SH-SY5Y (cell line): ENCODE measurements at regions not wholly inside any gene's neighbourhood (a gene's known extent, or its start where the extent isn't known, plus 50 kb on each side); places are given as distances from the start of the nearest gene placed in this dataset.

Experiments used
- GATA2 ChIP-seq: IDR thresholded peaks from 2 replicates; pipeline ENCODE4 v1.6.1; 2011; ENCODE audit warnings: mild to moderate bottlenecking, low read depth, low read length
- GATA3 ChIP-seq: IDR thresholded peaks from 2 replicates; pipeline ENCODE4 v1.6.1; 2011; ENCODE audit warnings: low read depth, mild to moderate bottlenecking, low read length, moderate library complexity

DNA sequence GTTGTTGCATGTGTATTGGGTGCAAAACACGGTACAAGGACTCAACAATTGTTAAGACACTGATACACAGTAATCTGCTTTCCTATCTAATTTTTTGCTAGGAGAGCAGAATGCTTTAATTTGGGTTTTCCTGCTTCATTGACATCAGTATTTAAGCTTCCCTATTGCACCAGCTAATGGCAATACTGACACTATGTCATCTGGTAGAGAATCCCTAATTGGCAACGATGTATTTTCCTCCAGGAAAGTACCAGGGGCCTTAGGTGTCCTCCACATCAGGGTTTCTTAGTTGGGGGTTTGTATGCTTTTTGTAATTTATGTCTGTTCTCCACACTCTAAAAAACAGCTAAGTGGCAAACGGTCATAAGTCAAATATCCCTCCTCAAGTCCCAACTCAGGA, 76.5 kb upstream of the FRY start:
- TF ChIP-seq GATA3 (no peak), GATA2 (no peak)

DNA sequence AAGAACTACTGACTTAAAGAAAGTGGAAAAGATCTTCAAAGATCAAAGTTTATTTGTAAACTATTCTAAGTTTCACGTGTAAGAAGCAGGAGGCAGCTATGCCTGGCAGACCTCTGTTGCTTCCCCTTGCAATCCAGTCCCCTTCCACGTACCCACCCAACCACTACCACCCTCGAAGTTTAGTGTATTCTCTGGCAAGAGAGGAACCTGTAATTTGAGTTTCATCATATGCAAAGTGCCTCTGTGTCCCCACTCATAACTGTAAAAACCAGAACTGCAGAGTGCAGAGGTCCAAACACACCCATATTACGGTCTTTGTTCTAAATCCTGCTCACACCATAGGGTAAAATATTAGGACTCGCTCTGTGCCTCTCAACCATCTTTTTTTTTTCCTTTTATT, 75.8 kb upstream of the FRY start:
- no peak for TF ChIP-seq GATA2
- TF ChIP-seq GATA3 = no peak

DNA sequence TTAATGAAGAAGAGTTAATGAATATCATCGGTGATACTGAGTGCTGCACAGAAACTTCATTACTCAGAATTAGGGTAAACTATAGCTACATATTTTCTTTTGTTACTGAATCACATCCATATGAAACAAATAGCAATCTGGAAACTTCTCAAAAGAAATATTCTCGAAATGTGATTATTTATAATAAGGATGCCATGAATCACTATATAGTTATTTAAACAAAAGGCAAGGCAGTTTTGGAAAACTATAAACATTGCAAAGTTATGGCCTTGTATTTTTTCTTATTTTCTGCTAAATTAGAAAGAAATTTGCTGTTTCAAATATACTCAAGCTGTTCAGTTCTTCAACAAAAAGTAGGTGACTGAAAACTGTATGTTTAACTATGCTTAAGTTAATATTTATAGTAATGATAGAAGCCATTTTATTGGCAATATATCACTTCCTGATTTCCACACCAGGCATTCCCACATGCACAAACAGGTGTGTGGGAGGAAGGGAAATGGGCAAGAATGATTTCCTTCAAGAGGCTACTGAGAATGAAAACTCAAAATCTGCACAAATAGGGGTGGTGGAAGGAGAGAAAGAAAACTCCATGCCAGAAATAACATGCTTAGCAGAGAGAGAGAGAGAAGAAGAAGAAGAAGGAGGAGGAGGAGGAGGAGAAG, 74.5 kb upstream of the FRY start:
- no peak for TF ChIP-seq GATA3
- TF ChIP-seq GATA2 = no peak

DNA sequence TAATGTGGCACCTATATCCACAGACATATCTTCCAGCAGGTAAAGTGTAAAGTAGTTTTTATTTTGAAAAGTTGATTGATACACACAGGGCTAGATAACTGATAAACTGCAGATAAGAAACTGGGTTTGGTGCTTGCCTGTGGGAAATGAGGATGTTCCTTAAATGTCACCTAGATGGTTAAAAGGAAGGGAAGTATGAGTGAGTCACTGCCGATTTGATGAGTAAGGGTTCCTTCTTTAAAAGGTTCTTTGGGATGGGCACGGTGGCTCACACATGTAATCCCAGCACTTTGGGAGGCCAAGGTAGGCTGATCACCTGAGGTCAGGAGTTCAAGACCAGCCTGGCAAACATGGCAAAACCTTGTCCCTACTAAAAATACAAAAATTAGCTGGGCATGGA, 73.8 kb upstream of the FRY start:
- no peak for TF ChIP-seq GATA3
- TF ChIP-seq GATA2 = no peak

DNA sequence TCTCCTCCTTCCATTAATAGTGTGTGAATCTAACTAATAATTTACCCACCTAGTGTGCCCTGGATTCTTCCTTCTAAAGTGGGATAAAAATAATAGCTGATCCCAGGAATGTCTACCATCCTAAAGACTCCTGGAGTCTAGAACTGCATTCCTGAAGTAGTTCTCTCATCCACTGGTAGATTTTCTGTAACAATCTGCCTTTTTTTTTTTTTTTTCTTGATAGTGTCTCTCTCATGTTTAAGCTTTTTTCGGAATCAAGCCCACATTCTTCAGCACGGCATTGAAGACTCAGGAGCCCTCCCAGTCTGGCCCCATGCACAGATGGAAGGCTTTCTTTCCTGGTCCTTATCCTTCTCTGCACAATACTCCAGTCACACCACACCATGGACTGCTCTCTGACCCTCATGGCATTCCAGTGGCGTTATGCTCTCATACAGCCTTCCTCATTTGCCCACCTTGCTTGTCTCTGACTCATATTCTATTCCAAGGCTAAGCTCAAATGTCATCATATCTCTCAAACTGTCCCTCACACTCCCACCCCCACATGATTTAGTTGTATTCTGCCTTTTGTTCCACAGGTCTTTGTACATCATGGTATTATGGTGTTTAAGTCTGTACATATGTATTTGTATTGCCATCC, 68.7 kb upstream of the FRY start:
- TF ChIP-seq GATA3 (no peak), GATA2 (no peak)

DNA sequence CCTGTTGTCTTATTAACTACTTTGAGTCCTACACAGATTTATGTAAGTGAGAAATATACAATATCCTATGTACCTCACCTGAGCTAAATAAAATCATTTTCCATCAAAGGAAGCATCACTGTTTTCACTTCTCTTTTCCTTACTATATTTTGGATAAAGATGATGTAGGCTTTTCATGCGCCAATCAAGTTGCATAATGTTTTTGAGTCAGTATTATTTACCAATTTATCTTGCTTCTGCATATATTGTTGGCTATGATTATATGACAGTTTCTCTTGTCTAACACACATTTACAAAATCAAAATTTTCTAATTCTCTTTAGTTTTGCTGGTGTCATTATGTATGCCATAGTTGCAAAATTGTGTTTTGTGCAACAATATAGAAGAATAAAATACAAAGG, 67.9 kb upstream of the FRY start:
- TF ChIP-seq GATA2 = no peak
- TF ChIP-seq GATA3 = no peak

DNA sequence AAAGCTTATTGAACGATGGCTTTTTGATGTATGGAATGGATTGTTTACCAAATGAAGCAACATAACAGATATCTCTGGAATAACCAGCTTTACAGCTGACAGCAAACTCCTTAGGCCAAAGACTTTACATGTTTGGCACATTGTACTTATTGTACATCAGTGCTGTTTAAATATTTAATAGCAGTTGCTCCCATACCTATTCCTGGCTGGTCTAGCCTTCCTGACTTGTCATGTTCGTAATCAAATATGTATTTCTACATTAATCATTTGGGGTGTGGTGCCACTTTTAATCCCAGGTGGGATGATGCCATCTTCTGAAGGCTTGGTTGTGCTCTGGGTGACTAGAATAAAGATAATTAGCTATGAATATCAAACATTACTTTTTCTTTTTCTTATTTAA, 67.4 kb upstream of the FRY start:
- TF ChIP-seq GATA3 = no peak
- TF ChIP-seq GATA2 = no peak

DNA sequence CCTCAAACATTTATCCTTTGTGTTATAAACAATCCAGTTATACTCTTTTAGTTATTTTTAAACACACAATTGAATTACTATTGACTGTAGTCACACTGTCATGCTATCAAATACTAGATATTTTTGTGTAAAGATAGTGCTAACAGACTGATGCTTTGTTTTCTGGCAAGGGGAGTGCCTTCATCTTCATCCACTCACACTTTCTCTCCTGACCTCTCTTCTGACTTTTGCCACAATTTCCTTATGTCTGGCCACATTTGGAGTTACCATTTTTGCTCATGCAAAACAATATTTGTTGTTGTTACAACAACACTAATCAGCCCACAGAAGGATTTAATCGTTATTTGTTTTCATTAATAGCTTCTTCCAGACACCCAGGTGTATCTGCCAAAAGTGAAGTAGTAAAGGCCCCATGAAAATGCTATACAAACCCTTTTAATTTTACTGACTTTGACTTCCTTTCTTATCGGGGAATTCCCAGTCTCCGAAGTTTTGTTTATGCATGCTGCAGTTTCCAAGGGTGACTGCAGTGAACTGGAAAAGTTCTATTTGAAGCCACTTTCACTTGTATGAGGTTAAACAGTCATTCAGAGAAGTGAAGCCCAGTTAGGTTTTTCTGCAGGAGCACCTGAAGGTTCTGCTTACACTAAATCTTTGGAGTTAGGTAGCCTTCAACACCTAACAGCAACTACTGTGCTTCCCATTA, 66.1 kb upstream of the FRY start:
- TF ChIP-seq GATA3 = no peak
- no peak for TF ChIP-seq GATA2

DNA sequence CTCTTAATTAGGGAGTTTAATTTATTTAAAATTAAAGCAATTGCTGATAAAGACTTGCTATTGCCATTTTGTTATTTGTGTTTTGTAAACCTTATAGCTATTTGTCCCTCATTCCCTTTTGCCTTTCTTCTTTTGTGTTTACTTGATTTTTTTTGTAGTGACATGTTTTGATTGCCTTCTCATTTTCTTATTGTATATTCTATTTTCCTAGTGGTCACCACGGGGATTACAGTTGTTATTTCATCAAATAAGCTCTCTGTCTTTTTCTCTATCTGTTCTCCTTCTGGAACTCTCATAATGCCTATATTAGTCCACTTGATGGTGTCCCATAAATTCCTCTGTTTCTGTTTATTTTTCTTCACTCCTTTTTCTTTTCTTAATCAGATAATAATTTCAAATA, 64.4 kb upstream of the FRY start:
- no peak for TF ChIP-seq GATA2
- TF ChIP-seq GATA3 = no peak

DNA sequence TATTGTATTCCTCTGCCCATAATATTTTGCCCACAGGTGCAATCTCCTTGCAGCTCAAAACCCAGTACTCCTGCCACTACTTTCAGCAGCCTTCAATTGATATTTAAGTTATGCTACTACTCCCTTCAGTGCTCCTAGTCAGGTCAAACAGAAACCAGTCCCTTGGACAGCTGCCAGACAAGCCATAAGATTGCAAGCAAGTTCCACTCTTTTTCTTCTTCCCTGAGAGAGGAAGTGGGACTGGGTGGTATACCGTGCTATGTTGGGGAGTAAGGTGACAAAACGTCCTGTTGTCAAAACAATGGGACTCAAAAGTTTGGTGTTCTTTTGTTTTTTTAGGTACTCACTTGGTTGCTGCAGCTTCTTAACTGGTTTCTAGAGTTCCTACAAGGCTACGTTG, 63.1 kb upstream of the FRY start:
- TF ChIP-seq GATA2 = no peak
- TF ChIP-seq GATA3 = no peak

DNA sequence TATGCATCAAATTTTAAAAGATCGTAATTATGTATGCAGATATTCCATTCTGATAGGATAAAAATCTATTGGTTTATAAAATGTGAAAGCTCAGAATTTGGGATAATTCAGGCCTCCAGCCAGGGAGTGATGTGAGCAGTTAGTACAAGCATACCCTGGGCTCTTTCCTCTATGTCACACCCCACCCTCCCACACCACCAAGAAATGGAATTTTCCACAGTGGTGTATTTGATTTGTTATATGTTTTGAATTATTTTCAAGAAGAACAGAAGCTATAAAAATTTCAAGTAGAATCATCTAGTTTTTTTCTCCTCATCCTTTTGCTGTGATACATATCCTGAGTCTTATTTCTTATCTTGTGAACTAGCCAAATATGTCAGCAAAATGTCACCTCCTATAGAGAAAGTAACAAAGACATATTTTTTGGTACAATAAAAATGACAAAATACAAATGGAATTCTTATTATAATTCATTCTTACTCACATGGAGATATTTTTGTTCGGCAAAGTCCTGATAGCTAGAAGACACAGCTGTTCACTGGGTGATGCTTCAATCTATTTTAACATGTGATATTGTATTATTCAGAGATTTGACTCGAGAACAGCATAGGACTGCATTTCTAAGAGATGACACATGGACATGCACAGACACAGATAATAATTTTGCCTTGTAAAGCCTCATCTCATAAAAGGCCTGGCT, 61.2 kb upstream of the FRY start:
- TF ChIP-seq GATA2 (no peak), GATA3 (no peak)

DNA sequence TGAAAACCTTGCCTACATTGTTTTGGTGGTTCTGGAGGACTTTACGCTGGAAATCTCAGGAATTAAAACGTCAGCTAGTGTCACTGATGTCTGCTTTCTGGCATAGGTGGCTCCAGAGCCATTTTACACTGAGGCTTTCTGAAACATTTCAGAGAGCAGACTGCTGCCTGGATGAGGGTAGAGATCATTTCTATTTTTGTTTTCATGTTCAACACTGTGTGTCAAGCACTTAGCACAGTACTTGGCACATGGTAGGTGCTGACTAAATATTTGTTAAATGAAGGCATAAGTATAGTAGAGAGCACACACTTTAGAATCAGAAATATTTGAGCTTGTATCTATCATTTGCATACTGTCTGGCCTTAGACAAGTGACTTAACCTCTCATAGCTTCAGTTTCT, 59.1 kb upstream of the FRY start:
- TF ChIP-seq GATA2 (no peak), GATA3 (no peak)

DNA sequence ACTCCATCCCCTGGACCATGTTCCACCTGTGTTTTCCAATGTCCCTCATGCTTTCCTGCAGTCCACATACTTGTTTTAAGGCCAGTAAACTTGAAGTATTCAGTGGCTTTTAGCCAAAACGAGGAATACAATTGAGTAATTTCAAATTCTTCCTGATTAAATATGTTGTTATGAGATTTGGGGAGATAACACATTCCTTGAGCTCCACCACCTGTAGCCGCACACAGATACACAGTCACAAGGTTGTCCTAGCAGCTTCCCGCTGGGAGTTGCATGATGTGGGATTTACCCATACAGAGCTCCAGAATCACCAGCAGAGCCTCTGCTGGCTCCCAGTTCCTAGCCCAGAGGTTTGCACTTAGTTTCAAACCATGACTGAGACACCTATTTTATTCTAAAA, 53.6 kb upstream of the FRY start:
- no peak for TF ChIP-seq GATA3
- TF ChIP-seq GATA2 = no peak

DNA sequence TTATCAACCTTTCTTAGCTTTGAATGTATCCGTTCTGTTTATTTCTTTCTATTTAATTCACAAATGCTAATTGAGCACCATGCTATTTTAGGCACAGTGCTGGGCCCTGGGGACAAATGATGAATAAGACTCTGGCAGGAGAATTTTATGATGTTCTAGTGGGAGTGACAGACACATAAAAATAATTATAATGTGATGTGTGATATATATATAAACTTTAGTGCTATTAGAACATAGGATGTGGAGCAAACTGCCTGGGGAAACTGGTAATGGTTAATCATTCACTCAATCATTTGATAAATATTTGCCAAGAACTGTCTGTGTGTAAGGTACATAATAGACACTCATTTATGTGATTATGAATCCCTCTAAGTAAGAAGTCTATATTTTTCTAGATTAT, 50.7 kb upstream of the FRY start:
- TF ChIP-seq GATA3 (no peak), GATA2 (no peak)
